Rectal smooth muscle tissue (tissue), 1 donor: ENCODE measurements at regions not wholly inside any gene's neighbourhood (a gene's known extent, or its start where the extent isn't known, plus 50 kb on each side); places are given as distances from the start of the nearest gene placed in this dataset.

ENCODE experiments used
- H3K27ac ChIP-seq: one replicate; pipeline ENCODE4 v1.7.0; 2013; ENCODE audit warnings: low read depth, low read length, inconsistent platforms
- H3K27me3 ChIP-seq: one replicate; pipeline ENCODE4 v1.7.0; 2013; ENCODE audit warnings: low read length; ENCODE audit not compliant: control insufficient read depth, insufficient read depth
- H3K36me3 ChIP-seq: one replicate; pipeline ENCODE4 v1.7.0; 2013; ENCODE audit warnings: low read length; ENCODE audit not compliant: control insufficient read depth, insufficient read depth
- H3K4me1 ChIP-seq: one replicate; pipeline ENCODE4 v1.7.0; 2013; ENCODE audit warnings: low read length; ENCODE audit not compliant: control insufficient read depth, insufficient read depth
- H3K4me3 ChIP-seq: one replicate; pipeline ENCODE4 v1.7.0; 2013; ENCODE audit warnings: low read length
- H3K9ac ChIP-seq: one replicate; pipeline ENCODE4 v1.7.0; 2013; ENCODE audit warnings: low read length

GRCh38 chr18:34055227-34055626, 169.5 kb downstream of the NOL4 start:
- no peaks in the 10 kb centered on the region for H3K27me3 ChIP-seq
- no peaks in the 10 kb centered on the region for H3K4me1 ChIP-seq
- no peak overlapping the region for H3K27ac ChIP-seq
- no peak overlapping the region for H3K9ac ChIP-seq
- no peak overlapping the region for H3K4me3 ChIP-seq
- no peaks in the 10 kb centered on the region for H3K36me3 ChIP-seq

- Histone ChIP-seq H3K4me1 (no peaks in the 10 kb centered on the region), H3K27ac (no peak overlapping the region), H3K4me3 (no peak overlapping the region), H3K27me3 (no peaks in the 10 kb centered on the region), H3K36me3 (no peaks in the 10 kb centered on the region), H3K9ac (no peak overlapping the region)
Observed at GRCh38 chr18:34050661-34051060, 174.1 kb downstream of the NOL4 start.

GRCh38 chr18:34049511-34049910, 175.2 kb downstream of the NOL4 start:
- no peak overlapping the region for H3K9ac ChIP-seq
- H3K4me1 ChIP-seq, result no peaks in the 10 kb centered on the region
- no peaks in the 10 kb centered on the region for H3K27me3 ChIP-seq
- H3K36me3 ChIP-seq, result no peaks in the 10 kb centered on the region
- no peak overlapping the region for H3K4me3 ChIP-seq
- no peak overlapping the region for H3K27ac ChIP-seq

GRCh38 chr18:34048423-34048822, 176.3 kb downstream of the NOL4 start:
- H3K9ac ChIP-seq, result no peak overlapping the region
- H3K36me3 ChIP-seq, result no peaks in the 10 kb centered on the region
- H3K27me3 ChIP-seq, result no peaks in the 10 kb centered on the region
- no peaks in the 10 kb centered on the region for H3K4me1 ChIP-seq
- no peak overlapping the region for H3K4me3 ChIP-seq
- no peak overlapping the region for H3K27ac ChIP-seq

- H3K27me3 ChIP-seq, result no peaks in the 10 kb centered on the region
- no peaks in the 10 kb centered on the region for H3K4me1 ChIP-seq
- H3K36me3 ChIP-seq, result no peaks in the 10 kb centered on the region
- no peak overlapping the region for H3K4me3 ChIP-seq
- H3K9ac ChIP-seq, result no peak overlapping the region
- H3K27ac ChIP-seq, result no peak overlapping the region
Observed at GRCh38 chr18:34042423-34043146, 182.1 kb downstream of the NOL4 start.

- H3K36me3 ChIP-seq, result no peaks in the 10 kb centered on the region
- no peaks in the 10 kb centered on the region for H3K4me1 ChIP-seq
- H3K4me3 ChIP-seq, result no peak overlapping the region
- no peaks in the 10 kb centered on the region for H3K27me3 ChIP-seq
- no peak overlapping the region for H3K27ac ChIP-seq
- H3K9ac ChIP-seq, result no peak overlapping the region
Observed at GRCh38 chr18:34039611-34040010, 185.1 kb downstream of the NOL4 start.

- H3K9ac ChIP-seq, result no peak overlapping the region
- no peak overlapping the region for H3K27ac ChIP-seq
- H3K4me3 ChIP-seq, result no peak overlapping the region
- no peaks in the 10 kb centered on the region for H3K4me1 ChIP-seq
- no peaks in the 10 kb centered on the region for H3K36me3 ChIP-seq
- no peaks in the 10 kb centered on the region for H3K27me3 ChIP-seq
Observed at GRCh38 chr18:34039201-34039600, 185.5 kb downstream of the NOL4 start.

- Histone ChIP-seq H3K4me1 (no peaks in the 10 kb centered on the region), H3K4me3 (no peak overlapping the region), H3K27ac (no peak overlapping the region), H3K27me3 (no peaks in the 10 kb centered on the region), H3K9ac (no peak overlapping the region), H3K36me3 (no peaks in the 10 kb centered on the region)
Observed at GRCh38 chr18:34038086-34038485, 186.6 kb downstream of the NOL4 start.

GRCh38 chr18:34033968-34034367, 190.7 kb downstream of the NOL4 start:
- H3K9ac ChIP-seq, result no peak overlapping the region
- H3K4me3 ChIP-seq, result no peak overlapping the region
- no peak overlapping the region for H3K27ac ChIP-seq
- H3K4me1 ChIP-seq, result no peaks in the 10 kb centered on the region
- H3K36me3 ChIP-seq, result no peaks in the 10 kb centered on the region
- H3K27me3 ChIP-seq, result no peaks in the 10 kb centered on the region

- Histone ChIP-seq H3K4me1 (no peaks in the 10 kb centered on the region), H3K27me3 (no peaks in the 10 kb centered on the region), H3K27ac (no peak overlapping the region), H3K4me3 (no peak overlapping the region), H3K9ac (no peak overlapping the region), H3K36me3 (no peaks in the 10 kb centered on the region)
Observed at GRCh38 chr18:34031810-34032209, 192.9 kb downstream of the NOL4 start.

GRCh38 chr18:34028324-34028723, 196.4 kb downstream of the NOL4 start:
- Histone ChIP-seq H3K4me3 (no peak overlapping the region), H3K27ac (no peak overlapping the region), H3K4me1 (no peaks in the 10 kb centered on the region), H3K9ac (no peak overlapping the region), H3K36me3 (no peaks in the 10 kb centered on the region), H3K27me3 (no peaks in the 10 kb centered on the region)

- Histone ChIP-seq H3K27ac (no peak overlapping the region), H3K4me1 (no peaks in the 10 kb centered on the region), H3K4me3 (no peak overlapping the region), H3K36me3 (no peaks in the 10 kb centered on the region), H3K9ac (no peak overlapping the region), H3K27me3 (no peaks in the 10 kb centered on the region)
Observed at GRCh38 chr18:34025191-34025801, 199.4 kb downstream of the NOL4 start.

GRCh38 chr18:34023471-34023870, 201.2 kb downstream of the NOL4 start:
- Histone ChIP-seq H3K4me3 (no peak overlapping the region), H3K4me1 (no peaks in the 10 kb centered on the region), H3K9ac (no peak overlapping the region), H3K27me3 (no peaks in the 10 kb centered on the region), H3K36me3 (no peaks in the 10 kb centered on the region), H3K27ac (no peak overlapping the region)
